ENCODE measurements at regions not wholly inside any gene's neighbourhood (a gene's known extent, or its start where the extent isn't known, plus 50 kb on each side); places are given as distances from the start of the nearest gene placed in this dataset.
"Not testable (repeated sequence)": the region's sequence is repeated elsewhere in the genome, so short reads cannot be mapped to it uniquely, and the experiment has no call there.

GRCh38 chr16:88309174-88309907, 73.4 kb upstream of the ZNF469 start:
- DNase-seq = no peak

GRCh38 chr16:88309908-88310265, 72.9 kb upstream of the ZNF469 start:
- DNase-seq = no peak

GRCh38 chr16:88310796-88311605, 71.8 kb upstream of the ZNF469 start:
- DNase-seq = no peak

GRCh38 chr16:88311860-88312259, 70.9 kb upstream of the ZNF469 start:
- not testable (repeated sequence) for DNase-seq

GRCh38 chr16:88312732-88313131, 70.0 kb upstream of the ZNF469 start:
- no peak for DNase-seq

GRCh38 chr16:88314991-88315542, 67.7 kb upstream of the ZNF469 start:
- DNase-seq = no peak

- no peak for DNase-seq
Measured at GRCh38 chr16:88315543-88316105, 67.1 kb upstream of the ZNF469 start.

GRCh38 chr16:88316151-88316550, 66.6 kb upstream of the ZNF469 start:
- no peak for DNase-seq

GRCh38 chr16:88316941-88317612, 65.7 kb upstream of the ZNF469 start:
- no peak for DNase-seq

- no peak for DNase-seq
Measured at GRCh38 chr16:88317613-88317965, 65.2 kb upstream of the ZNF469 start.

- DNase-seq = no peak
Measured at GRCh38 chr16:88318051-88318450, 64.7 kb upstream of the ZNF469 start.

- DNase-seq = no peak
Measured at GRCh38 chr16:88318521-88318920, 64.2 kb upstream of the ZNF469 start.

- DNase-seq = no peak
Measured at GRCh38 chr16:88319116-88319965, 63.4 kb upstream of the ZNF469 start.

GRCh38 chr16:88320947-88321634, 61.7 kb upstream of the ZNF469 start:
- peak; percentile 36 for DNase-seq

- no peak for DNase-seq
Measured at GRCh38 chr16:88321635-88322499, 60.9 kb upstream of the ZNF469 start.

- DNase-seq = no peak
Measured at GRCh38 chr16:88322500-88322970, 60.2 kb upstream of the ZNF469 start.

- DNase-seq = no peak
Measured at GRCh38 chr16:88323041-88323440, 59.7 kb upstream of the ZNF469 start.

GRCh38 chr16:88323546-88324330, 59.0 kb upstream of the ZNF469 start:
- DNase-seq = no peak

- no peak for DNase-seq
Measured at GRCh38 chr16:88325087-88325750, 57.5 kb upstream of the ZNF469 start.
